Cerebellar cortex (tissue), 1 donor: ENCODE measurements at regions not wholly inside any gene's neighbourhood (a gene's known extent, or its start where the extent isn't known, plus 50 kb on each side); places are given as distances from the start of the nearest gene placed in this dataset.
"Not testable (repeated sequence)": the region's sequence is repeated elsewhere in the genome, so short reads cannot be mapped to it uniquely, and the experiment has no call there.

ENCODE experiments used
- DNase-seq: peaks from one replicate; pipeline ENCODE4 v3.0.0-alpha.2; 2015; ENCODE audit warnings: low spot score

- no peak for DNase-seq
Observed at GRCh38 chr6:150299873-150300485, 68.8 kb upstream of the IYD start.

GRCh38 chr6:150301846-150302519, 66.8 kb upstream of the IYD start:
- no peak for DNase-seq

- peak; percentile 26 for DNase-seq
Observed at GRCh38 chr6:150302520-150303176, 66.2 kb upstream of the IYD start.

- no peak for DNase-seq
Observed at GRCh38 chr6:150303256-150303655, 65.6 kb upstream of the IYD start.

- DNase-seq = no peak
Observed at GRCh38 chr6:150304429-150304828, 64.4 kb upstream of the IYD start.

- DNase-seq = no peak
Observed at GRCh38 chr6:150306290-150306689, 62.5 kb upstream of the IYD start.

- no peak for DNase-seq
Observed at GRCh38 chr6:150307520-150307919, 61.3 kb upstream of the IYD start.

GRCh38 chr6:150308812-150309645, 59.8 kb upstream of the IYD start:
- DNase-seq = no peak

- DNase-seq = no peak
Observed at GRCh38 chr6:150310539-150310938, 58.3 kb upstream of the IYD start.

- DNase-seq = not testable (repeated sequence)
Observed at GRCh38 chr6:150311149-150311944, 57.5 kb upstream of the IYD start.

GRCh38 chr6:150312395-150312794, 56.4 kb upstream of the IYD start:
- no peak for DNase-seq

GRCh38 chr6:150312844-150313584, 55.8 kb upstream of the IYD start:
- no peak for DNase-seq

- DNase-seq = no peak
Observed at GRCh38 chr6:150313781-150314180, 55.0 kb upstream of the IYD start.

- DNase-seq = no peak
Observed at GRCh38 chr6:150314230-150315188, 54.3 kb upstream of the IYD start.

- no peak for DNase-seq
Observed at GRCh38 chr6:150315626-150316025, 53.2 kb upstream of the IYD start.

GRCh38 chr6:150316936-150317335, 51.9 kb upstream of the IYD start:
- DNase-seq = no peak
